OCI-LY7 (cell line): ENCODE measurements at regions not wholly inside any gene's neighbourhood (a gene's known extent, or its start where the extent isn't known, plus 50 kb on each side); places are given as distances from the start of the nearest gene placed in this dataset.

Source experiments
- CTCF ChIP-seq: fragments of 200-600 bp; sonication (generic); conservative IDR thresholded peaks from 2 replicates; pipeline ENCODE4 v1.5.1; 2014; ENCODE audit warnings: mild to moderate bottlenecking, antibody characterized with exemption, low read length, moderate library complexity, mixed read lengths
- EZH2phosphoT487 ChIP-seq: fragments of 200-600 bp; sonication (generic); IDR thresholded peaks from 2 replicates; pipeline ENCODE4 v1.6.1; 2018; ENCODE audit warnings: low read depth, borderline replicate concordance, mild to moderate bottlenecking, mixed run types, antibody characterized with exemption, low read length, moderate library complexity, mixed read lengths

- TF ChIP-seq CTCF (no peak), EZH2phosphoT487 (no peak)
These were observed 254.5 kb upstream of the SOX2 start for GRCh38 chr3:181457190-181457589.
